MM.1S (cell line): ENCODE measurements at regions not wholly inside any gene's neighbourhood (a gene's known extent, or its start where the extent isn't known, plus 50 kb on each side); places are given as distances from the start of the nearest gene placed in this dataset.

Source experiments
- EZH2 ChIP-seq: fragments of 300-600 bp; sonication (generic); optimal IDR thresholded peaks from 2 replicates; pipeline ENCODE3; 2017; ENCODE audit warnings: low read depth, mild to moderate bottlenecking, antibody characterized with exemption, low read length, mixed read lengths
- TF ChIP-seq, protein P1 (sequence below): fragments of 300-600 bp; sonication (generic); IDR thresholded peaks from 2 replicates; pipeline ENCODE4 v1.5.1; 2016; ENCODE audit warnings: antibody characterized with exemption, low read length, mixed read lengths

DNA sequence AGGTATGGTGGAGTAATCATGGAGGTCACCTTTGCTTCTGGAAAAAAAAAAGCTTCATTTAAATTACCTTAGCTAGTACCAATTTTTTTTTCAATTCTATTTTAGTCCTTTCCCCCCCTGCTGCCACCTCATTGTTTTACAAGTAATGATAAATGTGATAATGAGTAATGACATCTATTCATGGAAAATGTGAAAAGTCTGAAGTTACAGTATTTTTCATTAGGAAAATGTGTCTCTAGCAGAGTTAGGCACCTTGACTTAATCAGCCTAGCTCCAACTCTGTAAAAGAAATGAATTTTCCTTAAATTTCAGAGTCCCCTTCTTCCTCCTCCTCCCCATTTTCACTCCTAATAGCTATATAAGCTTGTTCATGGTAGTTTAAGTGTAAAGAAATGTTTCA is 204.9 kb upstream of the USP25 start:
- TF ChIP-seq, protein P1, sequence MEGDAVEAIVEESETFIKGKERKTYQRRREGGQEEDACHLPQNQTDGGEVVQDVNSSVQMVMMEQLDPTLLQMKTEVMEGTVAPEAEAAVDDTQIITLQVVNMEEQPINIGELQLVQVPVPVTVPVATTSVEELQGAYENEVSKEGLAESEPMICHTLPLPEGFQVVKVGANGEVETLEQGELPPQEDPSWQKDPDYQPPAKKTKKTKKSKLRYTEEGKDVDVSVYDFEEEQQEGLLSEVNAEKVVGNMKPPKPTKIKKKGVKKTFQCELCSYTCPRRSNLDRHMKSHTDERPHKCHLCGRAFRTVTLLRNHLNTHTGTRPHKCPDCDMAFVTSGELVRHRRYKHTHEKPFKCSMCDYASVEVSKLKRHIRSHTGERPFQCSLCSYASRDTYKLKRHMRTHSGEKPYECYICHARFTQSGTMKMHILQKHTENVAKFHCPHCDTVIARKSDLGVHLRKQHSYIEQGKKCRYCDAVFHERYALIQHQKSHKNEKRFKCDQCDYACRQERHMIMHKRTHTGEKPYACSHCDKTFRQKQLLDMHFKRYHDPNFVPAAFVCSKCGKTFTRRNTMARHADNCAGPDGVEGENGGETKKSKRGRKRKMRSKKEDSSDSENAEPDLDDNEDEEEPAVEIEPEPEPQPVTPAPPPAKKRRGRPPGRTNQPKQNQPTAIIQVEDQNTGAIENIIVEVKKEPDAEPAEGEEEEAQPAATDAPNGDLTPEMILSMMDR, result no peak
- no peak for TF ChIP-seq EZH2
